GM10266 (cell line): ENCODE measurements at regions not wholly inside any gene's neighbourhood (a gene's known extent, or its start where the extent isn't known, plus 50 kb on each side); places are given as distances from the start of the nearest gene placed in this dataset.
"Not testable (repeated sequence)": the region's sequence is repeated elsewhere in the genome, so short reads cannot be mapped to it uniquely, and the experiment has no call there.

Experiments
- DNase-seq: peaks from one replicate; pipeline ENCODE4 v3.0.0; 2012; ENCODE audit errors: extremely low spot score
- TF ChIP-seq, protein P1 (sequence below): IDR thresholded peaks from 2 replicates; pipeline ENCODE4 v1.5.1; 2012; ENCODE audit warnings: mild to moderate bottlenecking, low read depth; ENCODE audit not compliant: control insufficient read depth, insufficient read depth; ENCODE audit errors: missing control alignments

- TF ChIP-seq, protein P1, sequence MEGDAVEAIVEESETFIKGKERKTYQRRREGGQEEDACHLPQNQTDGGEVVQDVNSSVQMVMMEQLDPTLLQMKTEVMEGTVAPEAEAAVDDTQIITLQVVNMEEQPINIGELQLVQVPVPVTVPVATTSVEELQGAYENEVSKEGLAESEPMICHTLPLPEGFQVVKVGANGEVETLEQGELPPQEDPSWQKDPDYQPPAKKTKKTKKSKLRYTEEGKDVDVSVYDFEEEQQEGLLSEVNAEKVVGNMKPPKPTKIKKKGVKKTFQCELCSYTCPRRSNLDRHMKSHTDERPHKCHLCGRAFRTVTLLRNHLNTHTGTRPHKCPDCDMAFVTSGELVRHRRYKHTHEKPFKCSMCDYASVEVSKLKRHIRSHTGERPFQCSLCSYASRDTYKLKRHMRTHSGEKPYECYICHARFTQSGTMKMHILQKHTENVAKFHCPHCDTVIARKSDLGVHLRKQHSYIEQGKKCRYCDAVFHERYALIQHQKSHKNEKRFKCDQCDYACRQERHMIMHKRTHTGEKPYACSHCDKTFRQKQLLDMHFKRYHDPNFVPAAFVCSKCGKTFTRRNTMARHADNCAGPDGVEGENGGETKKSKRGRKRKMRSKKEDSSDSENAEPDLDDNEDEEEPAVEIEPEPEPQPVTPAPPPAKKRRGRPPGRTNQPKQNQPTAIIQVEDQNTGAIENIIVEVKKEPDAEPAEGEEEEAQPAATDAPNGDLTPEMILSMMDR: no peak
- no peak for DNase-seq
Observed at GRCh38 chr7:17437586-17437985, 139.1 kb downstream of the AHR start.

GRCh38 chr7:17440025-17440784 lies 141.8 kb downstream of the AHR start:
- DNase-seq: not testable (repeated sequence)

GRCh38 chr7:17440831-17441230 lies 142.4 kb downstream of the AHR start:
- TF ChIP-seq, protein P1: no peak
- no peak for DNase-seq

DNA sequence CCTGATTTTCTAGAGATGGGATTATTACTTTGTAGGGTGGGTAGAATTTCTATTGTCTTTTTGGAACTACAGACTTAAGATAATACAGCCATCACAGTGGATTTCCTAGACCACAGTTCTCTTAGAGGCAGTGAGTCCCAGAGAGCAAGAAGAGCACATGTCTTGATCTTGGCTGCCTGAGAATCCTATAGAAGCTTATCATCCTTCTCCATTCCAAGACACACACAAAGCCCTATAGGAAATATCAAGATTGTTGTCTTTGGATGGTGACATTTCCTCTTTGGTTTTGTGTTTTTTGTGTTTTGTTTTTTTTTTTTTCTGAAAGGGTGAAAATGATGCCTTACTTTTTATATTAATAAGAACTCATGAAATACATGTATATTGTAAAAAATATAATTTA lies 143.1 kb downstream of the AHR start:
- TF ChIP-seq, protein P1: no peak
- no peak for DNase-seq

DNA sequence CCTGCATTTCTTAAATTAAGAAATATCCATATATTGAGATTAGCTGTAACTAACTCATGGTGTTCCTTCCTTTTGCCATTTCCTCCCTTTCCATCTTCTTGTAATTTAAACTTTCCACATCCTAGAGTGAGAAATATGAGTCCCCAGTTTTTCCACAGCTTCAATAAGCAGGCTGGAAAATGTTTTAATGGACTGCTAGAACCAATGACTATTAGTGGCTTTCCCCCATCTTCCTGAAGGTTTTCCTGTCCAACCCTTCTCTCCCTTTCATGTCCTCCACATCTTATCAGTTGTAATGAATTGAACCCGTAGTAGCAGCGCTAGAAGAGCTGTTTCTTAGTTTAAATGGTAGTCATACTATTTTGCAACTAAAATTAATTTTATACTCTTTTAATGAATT lies 145.7 kb downstream of the AHR start:
- no peak for DNase-seq
- TF ChIP-seq, protein P1: no peak

DNA sequence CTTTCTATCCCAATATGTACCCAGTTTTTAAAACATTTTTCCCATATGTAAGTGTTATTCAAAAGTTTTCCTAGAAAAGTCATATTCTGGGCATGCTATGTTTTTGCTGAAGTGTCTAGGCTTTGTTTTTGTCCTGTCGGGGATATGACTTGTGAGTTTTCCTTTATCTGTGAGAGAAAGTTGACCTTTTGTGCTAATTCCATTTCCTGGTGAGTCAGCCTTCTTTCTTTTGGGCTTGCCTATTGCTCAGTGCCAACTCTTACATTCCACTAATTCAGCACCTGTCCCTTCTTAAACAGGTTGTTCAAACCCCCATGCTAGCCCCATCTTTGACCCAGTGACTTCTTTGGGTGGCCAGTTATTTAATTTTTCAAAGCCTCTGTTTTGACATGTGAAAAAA lies 146.2 kb downstream of the AHR start:
- no peak for DNase-seq

GRCh38 chr7:17446340-17446739 lies 147.9 kb downstream of the AHR start:
- TF ChIP-seq, protein P1: no peak
- no peak for DNase-seq

More for the DNA sequence above, 146.2 kb downstream of the AHR start:
- TF ChIP-seq, protein P1: no peak

DNA sequence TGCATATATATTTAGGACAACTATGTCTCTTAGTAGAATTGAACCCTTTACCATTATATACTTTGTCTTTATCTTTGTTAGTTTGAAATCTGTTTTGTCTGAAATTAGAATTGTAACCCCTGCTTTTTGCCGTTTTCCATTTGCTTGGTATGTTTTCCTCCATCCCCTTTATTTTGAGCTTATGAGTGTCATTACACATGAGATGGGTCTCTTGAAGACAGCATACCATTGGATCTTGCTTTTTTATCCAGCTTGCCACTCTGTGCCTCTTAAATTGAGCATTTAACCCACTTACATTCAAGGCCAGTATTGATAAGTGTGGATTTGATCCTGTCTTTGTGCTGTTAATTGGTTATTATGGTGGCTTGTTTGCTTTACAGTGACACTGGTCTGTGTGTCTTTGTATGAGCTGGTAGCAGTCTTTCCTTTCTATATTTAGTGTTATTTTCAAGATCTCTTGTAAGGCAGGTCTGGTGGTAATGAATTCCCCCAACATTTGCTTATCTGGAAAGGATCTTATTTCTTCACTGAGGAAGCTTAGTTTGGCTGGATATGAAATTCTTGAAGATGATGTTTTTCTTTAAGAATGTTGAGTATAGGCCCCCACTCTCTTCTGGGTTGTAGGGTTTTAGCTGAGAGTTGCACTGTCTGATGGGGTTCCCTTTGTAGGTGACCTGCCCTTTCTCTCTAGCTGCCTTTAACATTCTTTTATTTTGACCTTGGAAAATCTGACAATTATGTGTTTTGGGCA lies 149.5 kb downstream of the AHR start:
- DNase-seq: no peak
- TF ChIP-seq, protein P1: no peak
